Adrenal gland (tissue), 5 donors: ENCODE measurements at regions not wholly inside any gene's neighbourhood (a gene's known extent, or its start where the extent isn't known, plus 50 kb on each side); places are given as distances from the start of the nearest gene placed in this dataset.

ENCODE experiments used
- CTCF ChIP-seq, 6 experiments: fragments of 450-650 bp in 4 of 6; fragments of 200-600 bp in 2 of 6; sonication (generic) in 1 of 6; IDR thresholded peaks; 1 replicate in 5 of 6; 2 replicates in 1 of 6; pipeline versions ENCODE4 v1.5.1 to v1.8.0; 2016 to 2021; ENCODE audit warnings: antibody characterized with exemption in 6 of 6, mild to moderate bottlenecking in 2 of 6, moderate library complexity in 1 of 6
- POLR2A ChIP-seq, 2 donors: fragments of 450-650 bp; IDR thresholded peaks; one replicate each; pipeline ENCODE4 v1.6.1; 2017; ENCODE audit warnings: antibody characterized with exemption in 2 of 2, mild to moderate bottlenecking in 2 of 2, moderate library complexity in 1 of 2
- donor health status: DM: no; HTN: no; CAD: no.

DNA sequence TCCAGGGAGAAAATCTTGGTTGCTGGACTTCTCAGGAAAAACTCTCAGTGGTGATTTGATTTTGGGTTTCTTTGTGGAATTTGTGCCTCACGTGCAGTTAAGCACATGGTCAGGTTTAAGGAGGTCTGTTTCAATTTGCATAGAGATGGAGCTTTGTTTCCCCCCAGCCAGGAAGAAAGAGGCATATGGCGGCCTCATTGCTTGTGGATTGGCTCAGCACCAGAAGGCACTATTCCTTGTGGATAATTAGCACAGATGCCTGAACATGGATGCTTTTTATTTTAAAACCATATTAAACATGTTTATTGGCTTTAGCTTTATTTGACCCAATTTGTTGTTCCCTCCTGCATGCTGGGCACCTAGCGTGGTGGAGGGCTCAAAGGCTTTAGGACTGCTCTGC, 125.1 kb upstream of the RGMA start:
- TF ChIP-seq CTCF (IDR thresholded peaks at IDR 0.05) (no peak), POLR2A (IDR thresholded peaks at IDR 0.05) (no peak)
